Pons (tissue), 1 donor: ENCODE measurements at regions not wholly inside any gene's neighbourhood (a gene's known extent, or its start where the extent isn't known, plus 50 kb on each side); places are given as distances from the start of the nearest gene placed in this dataset.

Experiments used
- DNase-seq: peaks from one replicate; pipeline ENCODE4 v3.0.0-alpha.2; 2016; ENCODE audit warnings: low spot score

DNA sequence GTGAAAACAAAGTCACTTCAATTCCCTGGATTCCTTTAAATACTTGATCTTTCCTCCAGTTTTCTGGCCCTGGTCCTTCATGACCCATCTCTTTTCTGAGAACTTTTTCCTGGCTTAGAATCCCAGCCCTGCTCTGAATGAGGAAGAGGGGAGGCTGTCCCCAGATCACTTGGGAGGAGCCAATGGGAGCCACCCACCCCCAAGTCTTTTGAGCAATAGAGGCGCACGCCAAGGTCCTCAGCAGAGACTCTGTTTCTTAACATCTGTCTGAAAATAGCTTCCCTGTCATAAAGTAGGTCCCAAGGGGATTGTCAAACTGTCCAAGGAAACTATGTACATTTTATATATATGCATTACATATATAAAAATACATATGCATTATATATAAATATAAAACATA is 126.8 kb downstream of the ADRA2A start:
- DNase-seq, result no peak

GRCh38 chr10:111204838-111205237 is 128.0 kb downstream of the ADRA2A start:
- no peak for DNase-seq

DNA sequence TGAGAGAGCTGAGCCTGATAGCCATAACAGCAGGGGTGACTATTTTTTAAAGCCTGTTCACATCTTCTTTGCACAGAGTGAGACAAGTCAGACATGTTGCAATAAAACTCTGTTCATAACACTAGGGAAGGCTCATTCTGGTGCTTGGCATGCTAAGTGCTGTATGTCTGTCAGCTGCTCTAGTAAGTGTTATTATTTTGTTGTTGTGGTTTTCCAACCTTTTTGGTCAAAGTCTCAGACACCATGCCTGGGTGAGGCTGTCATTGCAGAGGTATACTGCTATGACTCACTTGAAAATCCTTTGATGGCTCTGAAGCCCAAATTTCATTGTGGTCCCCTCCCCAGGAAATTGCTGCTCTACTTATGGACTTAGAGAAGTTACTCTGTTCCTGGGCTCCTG is 129.7 kb downstream of the ADRA2A start:
- DNase-seq, result no peak

DNA sequence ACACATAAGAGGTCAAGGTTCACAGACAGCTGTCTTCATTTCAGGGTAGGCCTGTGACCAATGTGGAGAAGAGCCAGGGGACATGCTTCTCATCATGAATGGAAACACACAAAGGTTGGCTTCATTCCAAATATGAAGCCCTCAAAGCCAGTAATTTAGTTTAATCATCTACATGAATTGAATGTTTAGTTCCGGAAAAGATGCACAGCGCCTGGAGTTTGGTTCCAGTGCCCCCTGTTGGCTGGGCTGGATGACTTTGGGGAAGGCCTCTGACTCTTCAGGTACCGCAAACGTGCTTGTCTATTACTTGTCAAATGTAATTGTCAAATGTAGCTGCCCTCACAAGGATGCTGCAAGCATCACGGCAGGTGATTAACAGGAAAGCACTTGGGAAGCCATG is 130.7 kb downstream of the ADRA2A start:
- no peak for DNase-seq

DNA sequence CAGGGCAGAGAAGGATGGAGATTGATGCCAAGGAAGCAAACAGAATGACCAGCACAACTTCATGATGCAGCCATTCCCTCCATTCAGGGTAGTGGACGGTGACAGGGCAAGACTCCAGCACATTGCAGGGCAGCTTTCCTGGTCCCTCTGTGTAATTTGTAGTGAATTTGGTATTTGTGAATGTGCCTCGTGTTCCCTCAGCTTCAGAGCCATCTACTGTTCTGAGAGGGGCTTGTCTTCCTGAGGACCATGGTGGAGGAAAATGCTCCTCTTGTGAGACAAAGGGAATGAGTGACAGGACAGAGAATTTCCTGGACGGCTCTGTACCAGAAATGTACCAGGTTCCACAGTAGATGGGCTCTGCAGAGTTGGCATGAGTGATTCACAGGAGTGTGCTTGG is 132.1 kb downstream of the ADRA2A start:
- DNase-seq, result no peak

DNA sequence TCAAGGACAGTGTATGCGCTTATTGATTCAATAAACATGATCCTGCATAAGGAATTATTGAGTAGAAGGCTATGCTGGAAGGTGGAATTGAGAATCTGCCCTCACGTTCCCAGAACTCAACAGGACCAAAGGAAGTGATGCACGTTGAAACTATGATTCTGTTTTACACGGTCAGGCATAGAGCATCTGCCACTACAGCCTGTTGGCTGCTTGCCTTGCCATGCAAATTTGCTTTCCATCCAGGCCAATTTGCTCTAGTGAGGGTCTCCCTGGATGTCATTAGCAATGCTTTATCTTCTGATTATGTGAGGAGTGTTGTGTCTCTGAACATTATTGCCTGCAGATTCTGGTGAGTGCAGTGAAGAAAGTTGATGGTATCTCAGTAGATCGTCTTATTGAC is 132.9 kb downstream of the ADRA2A start:
- no peak for DNase-seq

DNA sequence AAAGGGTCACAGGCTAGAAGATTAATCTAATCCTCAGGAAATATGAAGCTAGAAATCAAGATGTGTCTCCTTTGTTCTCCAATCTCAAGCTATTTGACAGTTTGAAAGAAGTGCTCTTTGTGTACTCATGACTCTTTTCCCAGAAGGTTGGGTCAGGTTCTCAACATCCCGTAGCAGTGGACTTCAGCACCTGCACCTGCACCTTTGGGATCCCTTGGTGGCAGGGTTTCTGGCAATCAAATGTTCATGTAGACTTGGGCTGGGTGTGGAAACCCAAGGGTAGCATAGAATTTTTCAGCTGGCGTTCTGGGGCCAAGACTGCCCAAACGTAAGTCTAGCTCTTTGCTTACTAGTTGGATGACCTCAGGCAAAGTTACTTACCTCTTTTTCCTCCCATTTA is 134.4 kb downstream of the ADRA2A start:
- no peak for DNase-seq

DNA sequence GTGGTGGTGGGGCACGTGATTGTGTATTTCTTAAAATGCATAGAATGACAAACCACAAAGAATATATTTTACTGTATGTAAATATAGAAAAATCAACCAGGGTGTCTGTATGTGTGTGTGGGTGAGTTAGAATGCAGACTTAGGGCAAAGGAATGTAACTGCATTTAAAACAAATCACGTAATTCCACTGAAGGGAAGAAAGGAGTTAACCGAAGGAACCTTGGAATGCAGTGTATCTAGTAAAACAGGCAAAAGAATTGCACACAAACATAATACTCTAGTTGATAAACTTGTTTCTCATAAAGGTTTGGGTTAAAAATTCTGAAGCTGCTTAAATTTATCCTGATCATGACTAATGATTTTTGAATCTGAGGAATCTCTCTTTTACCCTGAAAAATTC is 134.9 kb downstream of the ADRA2A start:
- DNase-seq, result no peak

- DNase-seq, result peak; percentile 9
Observed at GRCh38 chr10:111221682-111222480, 145.1 kb downstream of the ADRA2A start.

DNA sequence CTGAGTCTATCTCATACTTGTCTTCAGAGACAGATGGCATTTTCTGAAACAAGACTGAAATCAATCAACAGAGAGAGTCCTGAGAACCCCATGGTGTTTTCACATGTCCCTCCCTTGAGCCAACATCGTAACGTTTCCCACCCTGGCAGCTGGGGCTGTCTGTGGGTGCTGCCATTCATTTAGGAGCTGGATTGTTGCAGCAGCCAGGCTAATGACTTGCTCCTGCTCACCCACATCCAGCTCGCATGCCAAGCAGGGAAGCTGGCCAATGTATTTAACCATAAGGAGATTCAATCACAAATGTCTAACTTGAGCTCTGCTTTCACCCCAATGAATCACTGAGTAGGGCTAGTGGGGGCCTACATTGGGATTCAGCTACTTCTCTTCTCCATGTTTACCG is 146.1 kb downstream of the ADRA2A start:
- no peak for DNase-seq

- DNase-seq, result no peak
Observed at GRCh38 chr10:111231779-111232178, 154.9 kb downstream of the ADRA2A start.

DNA sequence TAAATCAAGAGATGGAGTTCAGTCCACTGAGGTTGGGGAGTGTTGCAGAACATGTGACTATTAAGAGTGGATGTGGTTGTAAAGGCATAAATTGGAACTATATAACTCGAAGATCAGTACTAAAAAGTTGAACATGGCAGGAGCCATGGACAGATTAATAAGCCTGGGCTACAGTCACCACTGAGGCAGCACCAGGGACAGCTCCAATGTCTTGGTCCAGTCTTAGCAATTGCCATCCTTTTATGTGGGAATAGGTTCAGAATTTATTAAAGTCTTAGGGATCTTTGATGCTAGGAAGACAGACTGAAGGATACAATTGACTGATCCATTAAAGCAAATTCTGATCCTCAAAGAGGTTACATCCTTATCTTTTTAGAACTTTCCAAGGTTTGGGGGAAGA is 156.6 kb downstream of the ADRA2A start:
- DNase-seq, result no peak

- no peak for DNase-seq
Observed at GRCh38 chr10:111234234-111234913, 157.5 kb downstream of the ADRA2A start.

DNA sequence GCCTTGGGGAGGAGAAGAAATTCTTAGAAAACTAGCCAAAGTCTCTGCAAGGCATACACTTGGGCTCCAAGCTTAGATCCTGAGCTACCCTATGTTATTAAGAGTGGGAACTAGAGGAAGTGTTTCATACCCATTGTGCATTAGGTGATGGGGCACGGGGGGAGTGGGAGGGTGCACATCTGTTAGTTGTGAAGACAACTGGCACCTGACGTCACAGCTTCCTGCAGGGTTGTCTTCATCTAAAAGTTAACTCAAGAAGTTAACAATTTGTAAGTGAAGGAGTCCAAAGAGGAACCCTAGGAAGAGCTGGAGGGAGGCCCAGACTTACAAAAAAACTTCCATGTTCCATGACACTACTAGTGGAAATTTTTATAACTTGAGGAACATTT is 158.1 kb downstream of the ADRA2A start:
- no peak for DNase-seq

DNA sequence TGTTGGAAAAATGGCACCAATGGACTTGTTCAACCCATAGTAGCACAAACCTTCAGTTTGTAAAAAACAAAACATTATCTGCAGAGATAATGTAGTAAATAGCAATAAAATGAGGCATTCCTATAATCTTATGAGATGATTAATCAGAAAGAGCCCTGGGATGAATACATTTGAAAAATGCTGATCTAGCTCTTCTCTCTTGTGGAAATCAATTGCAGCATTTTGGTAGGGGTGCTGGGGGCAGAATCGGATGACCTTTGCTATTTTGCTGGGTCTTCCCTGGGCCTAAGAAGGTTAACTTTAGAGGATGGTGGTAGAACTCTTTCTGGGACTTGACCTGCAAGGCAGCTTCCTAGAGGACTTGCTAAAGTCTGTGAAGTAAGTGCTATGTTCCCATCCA is 163.5 kb downstream of the ADRA2A start:
- no peak for DNase-seq

- DNase-seq, result no peak
Observed at GRCh38 chr10:111243126-111243525, 166.3 kb downstream of the ADRA2A start.

DNA sequence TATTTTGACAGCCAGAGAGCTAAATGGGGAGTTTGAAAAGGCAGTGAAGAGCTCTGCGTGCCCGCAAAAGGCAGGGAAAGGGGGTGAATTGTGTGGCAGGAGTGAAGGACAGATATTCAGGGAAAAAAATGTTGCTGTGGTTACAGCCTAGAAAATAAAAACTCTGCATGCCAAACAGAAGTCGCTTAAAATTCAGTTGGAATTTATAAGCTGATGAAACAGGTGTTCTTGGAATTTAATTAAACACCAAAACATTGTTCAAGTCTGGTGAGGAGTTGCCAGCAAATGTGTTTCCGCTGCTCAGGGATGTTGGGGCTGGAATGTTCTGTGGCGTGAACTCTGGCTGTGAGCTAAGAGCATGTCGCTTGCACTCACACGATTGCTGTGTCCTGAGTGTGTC is 169.3 kb downstream of the ADRA2A start:
- DNase-seq, result no peak

DNA sequence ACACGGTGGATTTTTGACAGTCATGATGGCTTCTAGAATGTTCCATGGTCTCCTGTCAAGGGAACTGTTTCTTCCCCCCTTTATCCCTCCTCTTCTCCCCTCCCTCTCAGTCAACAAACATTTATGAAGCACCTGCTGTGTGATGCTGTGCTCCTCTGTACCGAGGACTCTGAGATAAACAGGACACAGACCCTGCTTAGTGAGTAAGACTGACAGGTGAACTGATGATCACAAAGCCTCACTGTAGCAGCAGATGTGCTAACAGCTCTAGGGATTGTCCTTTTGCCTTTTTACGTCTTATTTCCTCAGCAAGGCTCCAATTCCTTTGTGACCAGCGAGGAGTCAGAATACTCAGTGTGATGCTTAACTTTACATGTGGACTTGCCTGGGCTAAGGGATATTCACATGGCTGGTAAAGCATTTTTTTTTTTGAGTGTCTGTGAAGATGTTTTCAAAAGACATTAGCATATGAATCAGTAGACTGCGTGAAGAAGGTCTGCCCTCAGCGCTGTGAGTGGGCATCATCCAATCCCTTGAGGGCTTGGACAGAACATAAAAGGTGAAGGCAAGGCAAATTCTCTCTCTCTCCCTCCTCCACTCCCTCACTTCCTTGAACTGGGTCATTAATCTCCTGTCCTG is 170.1 kb downstream of the ADRA2A start:
- DNase-seq, result no peak

DNA sequence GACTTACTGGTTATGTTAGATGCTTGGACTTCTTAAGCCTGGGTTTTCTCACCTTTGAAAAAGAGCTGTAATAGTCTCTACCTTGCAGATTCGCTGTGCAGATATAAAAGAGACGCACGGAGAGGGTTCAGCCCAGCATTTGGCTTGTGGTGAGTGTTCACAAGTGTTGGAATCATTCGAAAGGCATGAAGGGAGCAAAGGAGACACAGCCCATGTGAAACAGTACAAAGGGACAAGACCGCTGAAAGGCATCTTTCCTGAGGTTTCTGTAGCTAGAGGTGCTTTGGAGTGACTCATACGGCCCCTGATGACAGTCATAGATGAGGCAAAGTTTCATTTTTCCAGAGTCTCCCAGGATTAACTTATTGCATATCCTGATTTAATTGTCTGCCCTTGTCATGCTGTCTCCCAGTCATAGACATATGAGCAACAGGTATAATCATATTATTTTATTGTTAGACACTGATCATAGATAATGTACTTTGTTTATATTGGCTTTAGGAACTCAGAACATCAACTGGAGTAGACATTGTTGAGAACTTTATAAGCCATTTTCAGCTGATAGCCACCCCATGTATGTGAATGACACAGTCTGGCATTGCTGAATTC is 171.1 kb downstream of the ADRA2A start:
- no peak for DNase-seq

GRCh38 chr10:111249925-111250324 is 173.1 kb downstream of the ADRA2A start:
- DNase-seq, result no peak

DNA sequence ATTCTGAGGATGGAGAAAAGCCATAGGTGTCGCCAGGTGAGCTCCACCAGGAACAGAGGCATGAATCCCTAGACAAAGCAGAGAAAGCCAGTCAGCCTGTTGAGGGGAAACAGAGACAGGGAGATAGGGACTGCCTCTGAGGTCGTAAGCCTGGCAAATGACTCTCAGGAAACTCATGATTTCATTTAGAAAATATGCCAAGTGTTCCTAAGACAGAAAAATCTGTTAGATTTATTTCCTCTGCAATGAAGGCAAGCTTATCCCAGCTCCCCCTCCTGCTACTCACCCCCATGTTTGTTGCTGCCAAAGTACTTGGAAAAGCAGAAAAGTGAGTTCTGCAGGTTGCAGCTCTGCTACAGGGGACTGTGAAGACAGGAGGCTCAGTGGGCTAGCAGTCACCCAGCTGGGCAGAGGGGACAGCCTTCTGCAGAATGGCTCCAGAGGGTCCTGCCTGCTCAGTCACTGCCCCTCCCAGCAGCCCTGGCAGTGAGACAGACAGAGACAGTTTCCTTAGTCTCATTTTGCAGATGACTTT is 184.3 kb downstream of the ADRA2A start:
- no peak for DNase-seq

DNA sequence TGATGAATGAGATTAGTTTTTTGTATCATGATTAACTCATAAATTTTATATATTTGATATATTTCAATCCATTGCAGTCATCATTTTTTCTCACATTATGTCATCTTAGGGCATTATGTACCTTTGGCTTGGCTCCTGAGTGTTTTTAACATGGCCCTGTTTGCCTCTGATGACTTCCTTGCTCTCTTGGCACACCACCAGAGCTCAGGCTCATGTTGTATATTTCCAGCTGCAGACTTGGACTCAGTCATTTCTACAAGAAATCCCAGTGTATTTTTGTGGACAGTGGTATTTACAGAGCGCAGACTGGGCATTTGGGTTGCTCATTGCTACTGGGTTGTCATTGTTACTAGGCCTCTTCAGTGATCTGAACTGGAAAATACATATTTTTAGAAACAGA is 188.5 kb downstream of the ADRA2A start:
- DNase-seq, result no peak

DNA sequence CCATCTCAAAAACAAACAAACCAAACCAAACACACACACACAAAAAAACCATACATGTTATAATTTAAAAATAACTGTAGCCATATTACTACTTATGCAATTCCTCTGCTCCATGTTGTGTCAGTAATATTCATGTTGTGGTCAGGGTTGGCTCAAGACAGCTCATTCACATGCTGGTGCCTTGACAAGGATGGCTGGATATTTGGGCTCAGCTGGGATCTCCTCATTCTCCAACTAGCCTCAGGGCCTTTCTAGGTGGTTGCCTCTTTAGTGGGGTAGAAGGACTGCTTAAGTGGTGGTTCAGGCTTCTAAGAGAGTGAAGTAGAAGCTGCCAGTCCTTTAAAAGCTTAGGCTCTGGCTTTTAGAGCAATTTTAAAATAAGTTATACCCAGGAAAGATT is 189.3 kb downstream of the ADRA2A start:
- no peak for DNase-seq
